GM12864 (cell line): ENCODE measurements at regions not wholly inside any gene's neighbourhood (a gene's known extent, or its start where the extent isn't known, plus 50 kb on each side); places are given as distances from the start of the nearest gene placed in this dataset.

Source experiments
- DNase-seq: peaks from one replicate; pipeline ENCODE4 v3.0.0-alpha.2; 2011; ENCODE audit warnings: low read depth
- H3K4me3 ChIP-seq: 2 replicates; pipeline ENCODE4 v1.5.1; 2011; ENCODE audit warnings: mild to moderate bottlenecking, low read depth, low read length, control low read depth
- CTCF ChIP-seq: IDR thresholded peaks from 2 replicates; pipeline ENCODE4 v1.5.1; 2011; ENCODE audit warnings: low read depth, mild to moderate bottlenecking, moderate library complexity, low read length, control low read depth, inconsistent platforms; ENCODE audit errors: missing control alignments

- no peak for TF ChIP-seq CTCF
- H3K4me3 ChIP-seq, result no peak overlapping the region
- DNase-seq, result no peak
These were observed 82.3 kb upstream of the SYT6 start for GRCh38 chr1:114235960-114236359.

- H3K4me3 ChIP-seq, result no peak overlapping the region
- no peak for DNase-seq
- no peak for TF ChIP-seq CTCF
These were observed 81.6 kb upstream of the SYT6 start for GRCh38 chr1:114235281-114235680.

- no peak for TF ChIP-seq CTCF
- H3K4me3 ChIP-seq, result no peak overlapping the region
- no peak for DNase-seq
These were observed 80.9 kb upstream of the SYT6 start for GRCh38 chr1:114234408-114235124.

- H3K4me3 ChIP-seq, result no peak overlapping the region
- DNase-seq, result no peak
- no peak for TF ChIP-seq CTCF
These were observed 79.0 kb upstream of the SYT6 start for GRCh38 chr1:114232691-114233090.

- DNase-seq, result no peak
- no peak for TF ChIP-seq CTCF
- H3K4me3 ChIP-seq, result no peak overlapping the region
These were observed 77.6 kb upstream of the SYT6 start for GRCh38 chr1:114231301-114231700.

- DNase-seq, result no peak
- no peak for TF ChIP-seq CTCF
- H3K4me3 ChIP-seq, result no peak overlapping the region
These were observed 75.7 kb upstream of the SYT6 start for GRCh38 chr1:114229368-114229767.

GRCh38 chr1:114227059-114227458 lies 73.4 kb upstream of the SYT6 start:
- no peak overlapping the region for H3K4me3 ChIP-seq
- no peak for TF ChIP-seq CTCF
- no peak for DNase-seq
